ENCODE measurements at regions not wholly inside any gene's neighbourhood (a gene's known extent, or its start where the extent isn't known, plus 50 kb on each side); places are given as distances from the start of the nearest gene placed in this dataset.

DNA sequence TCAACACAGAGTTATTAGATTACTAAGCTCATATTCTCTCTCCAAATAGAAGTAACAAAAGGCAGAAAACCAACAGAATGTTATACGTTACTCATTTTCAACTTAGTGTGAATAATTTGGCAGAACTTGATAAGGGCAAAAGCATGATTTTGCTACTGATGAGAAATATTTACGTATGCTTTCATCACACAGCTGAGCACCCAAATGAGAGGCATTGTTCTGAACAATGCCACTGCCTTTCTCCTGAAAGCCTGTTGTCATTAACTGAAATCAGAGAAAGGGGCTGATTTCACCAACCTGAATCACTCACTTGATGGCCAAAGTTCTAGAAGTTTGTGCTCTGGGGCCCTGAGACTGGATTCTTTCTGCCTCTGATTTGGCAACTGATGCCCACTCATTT lies 367.5 kb upstream of the PTGER4 start:
- TF ChIP-seq, protein P1, sequence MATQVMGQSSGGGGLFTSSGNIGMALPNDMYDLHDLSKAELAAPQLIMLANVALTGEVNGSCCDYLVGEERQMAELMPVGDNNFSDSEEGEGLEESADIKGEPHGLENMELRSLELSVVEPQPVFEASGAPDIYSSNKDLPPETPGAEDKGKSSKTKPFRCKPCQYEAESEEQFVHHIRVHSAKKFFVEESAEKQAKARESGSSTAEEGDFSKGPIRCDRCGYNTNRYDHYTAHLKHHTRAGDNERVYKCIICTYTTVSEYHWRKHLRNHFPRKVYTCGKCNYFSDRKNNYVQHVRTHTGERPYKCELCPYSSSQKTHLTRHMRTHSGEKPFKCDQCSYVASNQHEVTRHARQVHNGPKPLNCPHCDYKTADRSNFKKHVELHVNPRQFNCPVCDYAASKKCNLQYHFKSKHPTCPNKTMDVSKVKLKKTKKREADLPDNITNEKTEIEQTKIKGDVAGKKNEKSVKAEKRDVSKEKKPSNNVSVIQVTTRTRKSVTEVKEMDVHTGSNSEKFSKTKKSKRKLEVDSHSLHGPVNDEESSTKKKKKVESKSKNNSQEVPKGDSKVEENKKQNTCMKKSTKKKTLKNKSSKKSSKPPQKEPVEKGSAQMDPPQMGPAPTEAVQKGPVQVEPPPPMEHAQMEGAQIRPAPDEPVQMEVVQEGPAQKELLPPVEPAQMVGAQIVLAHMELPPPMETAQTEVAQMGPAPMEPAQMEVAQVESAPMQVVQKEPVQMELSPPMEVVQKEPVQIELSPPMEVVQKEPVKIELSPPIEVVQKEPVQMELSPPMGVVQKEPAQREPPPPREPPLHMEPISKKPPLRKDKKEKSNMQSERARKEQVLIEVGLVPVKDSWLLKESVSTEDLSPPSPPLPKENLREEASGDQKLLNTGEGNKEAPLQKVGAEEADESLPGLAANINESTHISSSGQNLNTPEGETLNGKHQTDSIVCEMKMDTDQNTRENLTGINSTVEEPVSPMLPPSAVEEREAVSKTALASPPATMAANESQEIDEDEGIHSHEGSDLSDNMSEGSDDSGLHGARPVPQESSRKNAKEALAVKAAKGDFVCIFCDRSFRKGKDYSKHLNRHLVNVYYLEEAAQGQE (IDR thresholded peaks at IDR 0.05), result no peak
- TF ChIP-seq ESRRA (IDR thresholded peaks at IDR 0.05; ENCODE audit: borderline replicate concordance, low read length), result no peak
- TF ChIP-seq, protein P2, sequence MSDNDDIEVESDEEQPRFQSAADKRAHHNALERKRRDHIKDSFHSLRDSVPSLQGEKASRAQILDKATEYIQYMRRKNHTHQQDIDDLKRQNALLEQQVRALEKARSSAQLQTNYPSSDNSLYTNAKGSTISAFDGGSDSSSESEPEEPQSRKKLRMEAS (IDR thresholded peaks at IDR 0.05), result no peak
- TF ChIP-seq CHD2 (IDR thresholded peaks at IDR 0.05; ENCODE audit: low read length, partially characterized antibody), result no peak
- TF ChIP-seq, protein P3, sequence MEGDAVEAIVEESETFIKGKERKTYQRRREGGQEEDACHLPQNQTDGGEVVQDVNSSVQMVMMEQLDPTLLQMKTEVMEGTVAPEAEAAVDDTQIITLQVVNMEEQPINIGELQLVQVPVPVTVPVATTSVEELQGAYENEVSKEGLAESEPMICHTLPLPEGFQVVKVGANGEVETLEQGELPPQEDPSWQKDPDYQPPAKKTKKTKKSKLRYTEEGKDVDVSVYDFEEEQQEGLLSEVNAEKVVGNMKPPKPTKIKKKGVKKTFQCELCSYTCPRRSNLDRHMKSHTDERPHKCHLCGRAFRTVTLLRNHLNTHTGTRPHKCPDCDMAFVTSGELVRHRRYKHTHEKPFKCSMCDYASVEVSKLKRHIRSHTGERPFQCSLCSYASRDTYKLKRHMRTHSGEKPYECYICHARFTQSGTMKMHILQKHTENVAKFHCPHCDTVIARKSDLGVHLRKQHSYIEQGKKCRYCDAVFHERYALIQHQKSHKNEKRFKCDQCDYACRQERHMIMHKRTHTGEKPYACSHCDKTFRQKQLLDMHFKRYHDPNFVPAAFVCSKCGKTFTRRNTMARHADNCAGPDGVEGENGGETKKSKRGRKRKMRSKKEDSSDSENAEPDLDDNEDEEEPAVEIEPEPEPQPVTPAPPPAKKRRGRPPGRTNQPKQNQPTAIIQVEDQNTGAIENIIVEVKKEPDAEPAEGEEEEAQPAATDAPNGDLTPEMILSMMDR (IDR thresholded peaks at IDR 0.05), result no peak
- TF ChIP-seq, protein P4, sequence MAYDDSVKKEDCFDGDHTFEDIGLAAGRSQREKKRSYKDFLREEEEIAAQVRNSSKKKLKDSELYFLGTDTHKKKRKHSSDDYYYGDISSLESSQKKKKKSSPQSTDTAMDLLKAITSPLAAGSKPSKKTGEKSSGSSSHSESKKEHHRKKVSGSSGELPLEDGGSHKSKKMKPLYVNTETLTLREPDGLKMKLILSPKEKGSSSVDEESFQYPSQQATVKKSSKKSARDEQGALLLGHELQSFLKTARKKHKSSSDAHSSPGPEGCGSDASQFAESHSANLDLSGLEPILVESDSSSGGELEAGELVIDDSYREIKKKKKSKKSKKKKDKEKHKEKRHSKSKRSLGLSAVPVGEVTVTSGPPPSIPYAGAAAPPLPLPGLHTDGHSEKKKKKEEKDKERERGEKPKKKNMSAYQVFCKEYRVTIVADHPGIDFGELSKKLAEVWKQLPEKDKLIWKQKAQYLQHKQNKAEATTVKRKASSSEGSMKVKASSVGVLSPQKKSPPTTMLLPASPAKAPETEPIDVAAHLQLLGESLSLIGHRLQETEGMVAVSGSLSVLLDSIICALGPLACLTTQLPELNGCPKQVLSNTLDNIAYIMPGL (CRISPR knock-in tag; IDR thresholded peaks at IDR 0.05; ENCODE audit: borderline replicate concordance), result no peak
- TF ChIP-seq FOXS1 (CRISPR knock-in tag; IDR thresholded peaks at IDR 0.05), result no peak
- TF ChIP-seq ZSCAN20 (CRISPR knock-in tag; IDR thresholded peaks at IDR 0.05), result no peak
- no peak for TF ChIP-seq POLR2A (IDR thresholded peaks at IDR 0.05; ENCODE audit: low read length)
- TF ChIP-seq HOXB5 (CRISPR knock-in tag; IDR thresholded peaks at IDR 0.05), result no peak
- no peak for TF ChIP-seq RARB (CRISPR knock-in tag; IDR thresholded peaks at IDR 0.05)
- no peak for TF ChIP-seq JUNB (IDR thresholded peaks at IDR 0.05)
- TF ChIP-seq CHD4 (IDR thresholded peaks at IDR 0.05; ENCODE audit: borderline replicate concordance), result no peak
- TF ChIP-seq MYC (IDR thresholded peaks at IDR 0.05; ENCODE audit: borderline replicate concordance, low read length), result no peak
